Neural progenitor cell (in vitro differentiated cells): ENCODE measurements at regions not wholly inside any gene's neighbourhood (a gene's known extent, or its start where the extent isn't known, plus 50 kb on each side); places are given as distances from the start of the nearest gene placed in this dataset.

Experiments
- DNase-seq: peaks from one replicate; pipeline ENCODE4 v3.0.0-alpha.2; 2016; ENCODE audit warnings: low spot score
- H2AFZ ChIP-seq: fragments of 200-600 bp; sonication (generic); replicated peaks from 2 replicates; pipeline ENCODE4 v1.6.1; 2016; ENCODE audit warnings: antibody characterized with exemption
- H3F3A ChIP-seq: fragments of 200-600 bp; sonication (generic); 2 replicates; pipeline ENCODE4 v1.6.1; 2016; ENCODE audit warnings: antibody characterized with exemption, low read depth
- H3K27ac ChIP-seq: fragments of 200-600 bp; sonication (generic); 2 replicates; pipeline ENCODE4 v1.5.1; 2016; ENCODE audit warnings: mild to moderate bottlenecking
- H3K27me3 ChIP-seq: fragments of 200-600 bp; sonication (generic); 2 replicates; pipeline ENCODE4 v1.6.1; 2016; ENCODE audit warnings: mild to moderate bottlenecking, moderate library complexity
- H3K36me3 ChIP-seq: fragments of 200-600 bp; sonication (generic); 2 replicates; pipeline ENCODE4 v1.5.1; 2016
- H3K4me1 ChIP-seq: fragments of 200-600 bp; sonication (generic); 2 replicates; pipeline ENCODE4 v1.6.1; 2016; ENCODE audit warnings: mixed run types
- H3K4me2 ChIP-seq: fragments of 200-600 bp; sonication (generic); 2 replicates; pipeline ENCODE4 v1.6.1; 2016
- H3K4me3 ChIP-seq: fragments of 200-600 bp; sonication (generic); 2 replicates; pipeline ENCODE4 v1.5.1; 2016
- H3K79me2 ChIP-seq: fragments of 200-600 bp; sonication (generic); 2 replicates; pipeline ENCODE4 v1.6.1; 2016; ENCODE audit warnings: low read depth
- H3K9ac ChIP-seq: fragments of 200-600 bp; sonication (generic); 2 replicates; pipeline ENCODE4 v1.6.1; 2016
- H3K9me3 ChIP-seq: fragments of 200-600 bp; sonication (generic); 2 replicates; pipeline ENCODE4 v1.5.1; 2016; ENCODE audit warnings: low read depth
- H4K20me1 ChIP-seq: fragments of 200-600 bp; sonication (generic); 2 replicates; pipeline ENCODE4 v1.6.1; 2016; ENCODE audit warnings: low read depth
- H3K27ac Mint-ChIP-seq: 3 replicates; pipeline ENCODE4 v1.8.0; 2021; ENCODE audit warnings: mixed read lengths
- H3K27me3 Mint-ChIP-seq: 2 replicates; pipeline ENCODE4 v1.8.0; 2022; ENCODE audit warnings: low read depth, mild to moderate bottlenecking, inconsistent platforms, moderate library complexity, mixed read lengths; ENCODE audit not compliant: insufficient read depth
- H3K36me3 Mint-ChIP-seq: 3 replicates; pipeline ENCODE4 v1.8.0; 2021; ENCODE audit warnings: mixed read lengths
- H3K4me1 Mint-ChIP-seq: 3 replicates; pipeline ENCODE4 v1.8.0; 2021; ENCODE audit warnings: mixed read lengths
- H3K4me3 Mint-ChIP-seq: 3 replicates; pipeline ENCODE4 v1.8.0; 2021; ENCODE audit warnings: mild to moderate bottlenecking, moderate library complexity, mixed read lengths
- H3K9me3 Mint-ChIP-seq: 3 replicates; pipeline ENCODE4 v1.8.0; 2020; ENCODE audit warnings: mixed read lengths
- CTCF ChIP-seq: fragments of 200-600 bp; sonication (generic); IDR thresholded peaks from 2 replicates; pipeline ENCODE4 v1.5.1; 2017; ENCODE audit warnings: antibody characterized with exemption, mild to moderate bottlenecking
- EZH2 ChIP-seq: fragments of 200-600 bp; sonication (generic); IDR thresholded peaks from 2 replicates; pipeline ENCODE4 v1.6.1; 2017; ENCODE audit warnings: antibody characterized with exemption, mild to moderate bottlenecking, moderate library complexity
- EZH2phosphoT487 ChIP-seq: fragments of 200-600 bp; sonication (generic); IDR thresholded peaks from 2 replicates; pipeline ENCODE4 v1.6.1; 2017; ENCODE audit warnings: antibody characterized with exemption

- no peak for DNase-seq
- Mint-ChIP-seq H3K27me3 (peaks cover 3% of the 10 kb centered on the region), H3K4me3 (no peak overlapping the region), H3K27ac (no peak overlapping the region), H3K9me3 (peaks cover 5% of the 10 kb centered on the region), H3K36me3 (no peaks in the 10 kb centered on the region), H3K4me1 (no peaks in the 10 kb centered on the region)
- Histone ChIP-seq H3K36me3 (no peaks in the 10 kb centered on the region), H4K20me1 (no peaks in the 10 kb centered on the region), H2AFZ (no peak overlapping the region), H3K9me3 (no peaks in the 10 kb centered on the region), H3K9ac (no peak overlapping the region), H3K27ac (no peak overlapping the region), H3K4me3 (no peak overlapping the region), H3F3A (no peaks in the 10 kb centered on the region), H3K27me3 (no peaks in the 10 kb centered on the region), H3K79me2 (no peaks in the 10 kb centered on the region), H3K4me2 (no peak overlapping the region), H3K4me1 (no peaks in the 10 kb centered on the region)
- TF ChIP-seq EZH2phosphoT487 = no peak
- TF ChIP-seq CTCF = no peak
- TF ChIP-seq EZH2 = no peak
Observed at GRCh38 chr20:7090001-7090400, 322.5 kb downstream of the BMP2 start.

- Histone ChIP-seq H3F3A (no peaks in the 10 kb centered on the region), H3K9me3 (no peaks in the 10 kb centered on the region), H3K27ac (no peak overlapping the region), H3K27me3 (no peaks in the 10 kb centered on the region), H3K79me2 (no peaks in the 10 kb centered on the region), H3K4me3 (no peak overlapping the region), H3K36me3 (no peaks in the 10 kb centered on the region), H4K20me1 (no peaks in the 10 kb centered on the region), H3K9ac (no peak overlapping the region), H2AFZ (no peak overlapping the region), H3K4me1 (no peaks in the 10 kb centered on the region), H3K4me2 (no peak overlapping the region)
- no peaks in the 10 kb centered on the region for H3K4me1 Mint-ChIP-seq
- DNase-seq = no peak
- peaks cover 3% of the 10 kb centered on the region for H3K27me3 Mint-ChIP-seq
- no peak overlapping the region for H3K4me3 Mint-ChIP-seq
- H3K9me3 Mint-ChIP-seq = peaks cover 8% of the 10 kb centered on the region
- H3K36me3 Mint-ChIP-seq = no peaks in the 10 kb centered on the region
- no peak overlapping the region for H3K27ac Mint-ChIP-seq
- no peak for TF ChIP-seq EZH2
- no peak for TF ChIP-seq EZH2phosphoT487
- TF ChIP-seq CTCF = no peak
Observed at GRCh38 chr20:7090811-7091210, 323.3 kb downstream of the BMP2 start.

- Histone ChIP-seq H3K4me1 (no peaks in the 10 kb centered on the region), H3K9ac (no peak overlapping the region), H4K20me1 (no peaks in the 10 kb centered on the region), H3K4me2 (no peak overlapping the region), H3K9me3 (no peaks in the 10 kb centered on the region), H3K27ac (no peak overlapping the region), H3K4me3 (no peak overlapping the region), H3K79me2 (no peaks in the 10 kb centered on the region), H3F3A (no peaks in the 10 kb centered on the region), H3K27me3 (no peaks in the 10 kb centered on the region), H3K36me3 (no peaks in the 10 kb centered on the region), H2AFZ (no peak overlapping the region)
- Mint-ChIP-seq H3K4me3 (no peak overlapping the region), H3K4me1 (no peaks in the 10 kb centered on the region), H3K27me3 (peaks cover 3% of the 10 kb centered on the region), H3K9me3 (peaks cover 8% of the 10 kb centered on the region), H3K27ac (no peak overlapping the region), H3K36me3 (no peaks in the 10 kb centered on the region)
- TF ChIP-seq CTCF (no peak), EZH2phosphoT487 (no peak), EZH2 (no peak)
- DNase-seq = no peak
Observed at GRCh38 chr20:7091655-7092054, 324.2 kb downstream of the BMP2 start.
